ENCODE measurements at regions not wholly inside any gene's neighbourhood (a gene's known extent, or its start where the extent isn't known, plus 50 kb on each side); places are given as distances from the start of the nearest gene placed in this dataset.

- Histone ChIP-seq H3K9ac (ENCODE audit: low read depth, low read length, poor library complexity, severe bottlenecking) (no peak overlapping the region), H3K79me2 (ENCODE audit: insufficient read depth, low read length) (no peaks in the 10 kb centered on the region), H3K9me2 (replicated peaks; ENCODE audit: low read depth, low read length) (no peaks in the 10 kb centered on the region), H3K4me1 (ENCODE audit: insufficient read depth, low read length, poor library complexity, severe bottlenecking) (no peaks in the 10 kb centered on the region), H3K4me3 (ENCODE audit: low read length, poor library complexity, severe bottlenecking) (no peak overlapping the region), H2AFZ (ENCODE audit: low read length) (no peak overlapping the region), H4K20me1 (ENCODE audit: insufficient read depth, low read length, poor library complexity, severe bottlenecking) (no peaks in the 10 kb centered on the region), H3K36me3 (ENCODE audit: insufficient read depth, low read length) (no peaks in the 10 kb centered on the region), H3F3A (ENCODE audit: low read depth) (no peaks in the 10 kb centered on the region), H3K4me2 (ENCODE audit: low read depth, low read length, poor library complexity, severe bottlenecking) (no peak overlapping the region), H3K9me3 (ENCODE audit: insufficient read depth, low read depth, low read length) (no peaks in the 10 kb centered on the region), H3K27me3 (ENCODE audit: insufficient read depth, low read length, poor library complexity, severe bottlenecking) (no peaks in the 10 kb centered on the region)
- no peak for TF ChIP-seq EZH2phosphoT487 (IDR thresholded peaks at IDR 0.05; ENCODE audit: borderline replicate concordance)
- TF ChIP-seq CTCF (conservative IDR thresholded peaks at IDR 0.05; ENCODE audit: low read length) = no peak
These were observed 129.8 kb upstream of the KIRREL3 start for GRCh38 chr11:127130321-127130720.

GRCh38 chr11:127126986-127127385 lies 126.4 kb upstream of the KIRREL3 start:
- H3K36me3 ChIP-seq (ENCODE audit: insufficient read depth, low read length) = no peaks in the 10 kb centered on the region
- H3K27me3 ChIP-seq (ENCODE audit: insufficient read depth, low read length, poor library complexity, severe bottlenecking) = no peaks in the 10 kb centered on the region
- no peaks in the 10 kb centered on the region for H3K9me2 ChIP-seq (replicated peaks; ENCODE audit: low read depth, low read length)
- TF ChIP-seq EZH2phosphoT487 (IDR thresholded peaks at IDR 0.05; ENCODE audit: borderline replicate concordance) (no peak), CTCF (conservative IDR thresholded peaks at IDR 0.05; ENCODE audit: low read length) (no peak)
- H3F3A ChIP-seq (ENCODE audit: low read depth) = no peaks in the 10 kb centered on the region
- no peaks in the 10 kb centered on the region for H3K9me3 ChIP-seq (ENCODE audit: insufficient read depth, low read depth, low read length)
- no peak overlapping the region for H3K4me3 ChIP-seq (ENCODE audit: low read length, poor library complexity, severe bottlenecking)
- no peaks in the 10 kb centered on the region for H4K20me1 ChIP-seq (ENCODE audit: insufficient read depth, low read length, poor library complexity, severe bottlenecking)
- no peak overlapping the region for H2AFZ ChIP-seq (ENCODE audit: low read length)
- H3K79me2 ChIP-seq (ENCODE audit: insufficient read depth, low read length) = no peaks in the 10 kb centered on the region
- H3K9ac ChIP-seq (ENCODE audit: low read depth, low read length, poor library complexity, severe bottlenecking) = no peak overlapping the region
- H3K4me2 ChIP-seq (ENCODE audit: low read depth, low read length, poor library complexity, severe bottlenecking) = no peak overlapping the region
- H3K4me1 ChIP-seq (ENCODE audit: insufficient read depth, low read length, poor library complexity, severe bottlenecking) = no peaks in the 10 kb centered on the region

GRCh38 chr11:127119356-127119755 lies 118.8 kb upstream of the KIRREL3 start:
- H3K4me3 ChIP-seq (ENCODE audit: low read length, poor library complexity, severe bottlenecking) = no peak overlapping the region
- H3K27me3 ChIP-seq (ENCODE audit: insufficient read depth, low read length, poor library complexity, severe bottlenecking) = no peaks in the 10 kb centered on the region
- no peaks in the 10 kb centered on the region for H3K4me1 ChIP-seq (ENCODE audit: insufficient read depth, low read length, poor library complexity, severe bottlenecking)
- no peak overlapping the region for H3K9ac ChIP-seq (ENCODE audit: low read depth, low read length, poor library complexity, severe bottlenecking)
- no peak overlapping the region for H2AFZ ChIP-seq (ENCODE audit: low read length)
- H3K4me2 ChIP-seq (ENCODE audit: low read depth, low read length, poor library complexity, severe bottlenecking) = no peak overlapping the region
- no peaks in the 10 kb centered on the region for H3K9me3 ChIP-seq (ENCODE audit: insufficient read depth, low read depth, low read length)
- no peaks in the 10 kb centered on the region for H3K9me2 ChIP-seq (replicated peaks; ENCODE audit: low read depth, low read length)
- no peaks in the 10 kb centered on the region for H3K36me3 ChIP-seq (ENCODE audit: insufficient read depth, low read length)
- H3F3A ChIP-seq (ENCODE audit: low read depth) = no peaks in the 10 kb centered on the region
- H4K20me1 ChIP-seq (ENCODE audit: insufficient read depth, low read length, poor library complexity, severe bottlenecking) = no peaks in the 10 kb centered on the region
- H3K79me2 ChIP-seq (ENCODE audit: insufficient read depth, low read length) = no peaks in the 10 kb centered on the region
- TF ChIP-seq EZH2phosphoT487 (IDR thresholded peaks at IDR 0.05; ENCODE audit: borderline replicate concordance) (no peak), CTCF (conservative IDR thresholded peaks at IDR 0.05; ENCODE audit: low read length) (no peak)
